GM12864 (cell line): ENCODE measurements at regions not wholly inside any gene's neighbourhood (a gene's known extent, or its start where the extent isn't known, plus 50 kb on each side); places are given as distances from the start of the nearest gene placed in this dataset.

Experiments
- DNase-seq: peaks from one replicate; pipeline ENCODE4 v3.0.0-alpha.2; 2011; ENCODE audit warnings: low read depth
- H3K4me3 ChIP-seq: 2 replicates; pipeline ENCODE4 v1.5.1; 2011; ENCODE audit warnings: mild to moderate bottlenecking, low read depth, low read length, control low read depth
- TF ChIP-seq, protein P1 (sequence below): IDR thresholded peaks from 2 replicates; pipeline ENCODE4 v1.5.1; 2011; ENCODE audit warnings: low read depth, mild to moderate bottlenecking, moderate library complexity, low read length, control low read depth, inconsistent platforms; ENCODE audit errors: missing control alignments

DNA sequence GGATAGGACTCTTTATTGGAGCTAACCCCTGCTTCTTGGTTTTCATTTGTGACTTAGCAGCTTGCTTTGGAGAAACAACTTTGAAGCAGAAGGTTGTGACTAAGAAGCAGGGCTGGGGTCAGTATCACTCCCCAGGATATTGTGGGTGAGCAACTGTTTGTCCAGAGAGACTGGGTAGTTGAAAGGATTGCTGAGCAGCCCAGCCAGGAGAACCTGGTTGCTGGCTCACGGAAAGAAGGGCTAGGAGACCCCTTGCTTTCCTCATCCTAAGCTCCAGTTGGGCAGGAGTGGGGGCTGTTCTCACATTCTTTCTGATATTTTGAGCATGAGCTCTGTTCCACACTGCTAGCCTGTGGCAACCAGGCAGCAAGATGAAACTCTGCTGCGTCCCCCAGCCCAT lies 151.2 kb downstream of the CBLN1 start:
- H3K4me3 ChIP-seq: no peak overlapping the region
- no peak for DNase-seq
- TF ChIP-seq, protein P1, sequence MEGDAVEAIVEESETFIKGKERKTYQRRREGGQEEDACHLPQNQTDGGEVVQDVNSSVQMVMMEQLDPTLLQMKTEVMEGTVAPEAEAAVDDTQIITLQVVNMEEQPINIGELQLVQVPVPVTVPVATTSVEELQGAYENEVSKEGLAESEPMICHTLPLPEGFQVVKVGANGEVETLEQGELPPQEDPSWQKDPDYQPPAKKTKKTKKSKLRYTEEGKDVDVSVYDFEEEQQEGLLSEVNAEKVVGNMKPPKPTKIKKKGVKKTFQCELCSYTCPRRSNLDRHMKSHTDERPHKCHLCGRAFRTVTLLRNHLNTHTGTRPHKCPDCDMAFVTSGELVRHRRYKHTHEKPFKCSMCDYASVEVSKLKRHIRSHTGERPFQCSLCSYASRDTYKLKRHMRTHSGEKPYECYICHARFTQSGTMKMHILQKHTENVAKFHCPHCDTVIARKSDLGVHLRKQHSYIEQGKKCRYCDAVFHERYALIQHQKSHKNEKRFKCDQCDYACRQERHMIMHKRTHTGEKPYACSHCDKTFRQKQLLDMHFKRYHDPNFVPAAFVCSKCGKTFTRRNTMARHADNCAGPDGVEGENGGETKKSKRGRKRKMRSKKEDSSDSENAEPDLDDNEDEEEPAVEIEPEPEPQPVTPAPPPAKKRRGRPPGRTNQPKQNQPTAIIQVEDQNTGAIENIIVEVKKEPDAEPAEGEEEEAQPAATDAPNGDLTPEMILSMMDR: no peak

DNA sequence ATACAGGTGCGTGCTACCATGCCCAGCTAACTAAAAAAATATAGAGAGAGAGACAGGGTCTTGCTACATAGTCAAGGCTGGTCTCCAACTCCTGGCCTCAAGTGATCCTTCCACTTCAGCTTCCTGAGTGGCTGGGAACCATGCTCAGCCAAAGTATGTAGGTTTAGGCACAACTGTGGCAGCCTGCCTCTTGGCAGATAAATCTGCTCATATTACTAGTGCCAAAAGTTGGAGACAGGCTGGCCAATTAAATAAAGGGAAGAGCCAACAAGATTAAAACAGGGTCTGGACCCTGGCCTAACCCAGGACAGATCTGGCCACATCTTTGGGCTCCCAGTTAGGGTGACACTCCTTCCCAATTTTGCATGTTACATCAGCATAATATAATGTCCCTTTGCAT lies 151.7 kb downstream of the CBLN1 start:
- TF ChIP-seq, protein P1: no peak
- no peak overlapping the region for H3K4me3 ChIP-seq

DNA sequence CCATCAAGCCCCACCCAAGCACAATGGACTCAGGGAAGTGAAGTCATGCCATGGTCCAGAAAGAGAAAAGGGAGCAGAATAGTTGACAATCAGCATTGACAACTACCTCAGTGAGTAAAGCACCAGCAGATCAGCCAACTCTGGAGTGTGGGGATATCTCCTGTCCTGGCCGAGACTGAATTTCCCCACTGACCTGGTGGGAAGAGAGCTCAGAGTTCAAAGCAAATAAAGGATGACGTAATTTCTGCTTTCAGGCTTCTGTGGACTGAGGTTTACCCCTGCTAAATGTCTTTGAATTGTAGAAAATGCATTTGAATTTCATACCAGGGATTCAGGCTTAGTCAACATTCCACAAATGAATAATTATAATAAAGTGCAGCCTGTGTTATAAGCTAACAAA lies 152.9 kb downstream of the CBLN1 start:
- DNase-seq: no peak
- H3K4me3 ChIP-seq: no peak overlapping the region
- TF ChIP-seq, protein P1: no peak

More for the DNA sequence above, 151.7 kb downstream of the CBLN1 start:
- no peak for DNase-seq

DNA sequence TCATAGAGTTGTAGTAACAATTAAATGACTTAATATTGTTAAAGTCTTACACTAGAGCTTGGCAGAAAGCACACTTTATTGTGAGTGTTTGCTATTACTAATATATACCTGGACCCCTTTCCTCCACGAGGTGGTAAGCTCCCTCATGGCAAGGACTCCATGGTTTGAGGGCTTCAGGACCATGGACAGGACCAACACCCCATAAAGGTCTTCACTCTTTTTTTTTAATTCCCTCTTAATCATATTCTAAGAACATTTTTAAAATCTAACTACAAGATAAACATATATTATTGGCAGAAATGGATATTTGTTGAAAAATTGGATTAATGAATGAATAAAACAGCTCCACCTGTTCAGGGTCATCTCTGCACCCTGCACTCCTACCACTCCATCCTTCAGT lies 154.5 kb downstream of the CBLN1 start:
- no peak for DNase-seq
- TF ChIP-seq, protein P1: no peak
- H3K4me3 ChIP-seq: no peak overlapping the region

DNA sequence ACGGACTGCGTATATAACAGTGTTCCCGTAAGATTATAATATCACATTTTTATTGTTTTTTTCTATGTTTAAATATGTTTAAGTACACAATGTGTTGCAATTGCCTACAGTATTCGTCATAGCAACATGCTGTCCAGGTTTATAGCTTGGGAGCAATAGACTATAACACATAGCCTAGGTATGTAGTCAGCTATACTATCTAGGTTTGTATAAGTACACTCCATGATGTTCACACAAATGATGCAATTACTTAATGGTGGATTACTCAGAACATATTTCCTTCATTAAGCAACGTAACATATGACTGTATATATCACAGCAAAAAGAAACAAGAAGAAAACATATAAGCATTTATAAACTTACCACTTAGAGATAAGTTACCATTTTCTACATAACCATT lies 160.0 kb downstream of the CBLN1 start:
- H3K4me3 ChIP-seq: no peak overlapping the region
- DNase-seq: no peak
- TF ChIP-seq, protein P1: no peak

DNA sequence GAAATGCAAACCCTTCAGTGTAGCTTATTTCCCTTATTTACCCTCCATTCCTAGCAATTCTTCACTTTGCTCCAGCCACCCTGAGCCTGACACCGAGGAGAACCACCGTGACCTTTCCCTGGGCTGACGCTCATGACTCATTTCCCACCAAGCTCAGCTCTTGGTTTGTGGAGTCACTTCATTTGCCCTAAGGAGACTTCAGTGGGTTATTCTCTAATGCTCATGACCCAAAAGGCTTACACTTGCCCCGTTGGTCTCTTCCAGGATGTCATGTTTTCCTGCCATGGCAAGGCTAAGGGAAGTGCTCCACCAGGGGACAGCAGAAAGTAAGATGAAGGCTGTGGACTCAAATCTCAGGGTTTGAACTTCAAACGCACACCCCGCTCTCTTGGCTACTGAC lies 161.0 kb downstream of the CBLN1 start:
- no peak overlapping the region for H3K4me3 ChIP-seq
- TF ChIP-seq, protein P1: no peak
- no peak for DNase-seq

DNA sequence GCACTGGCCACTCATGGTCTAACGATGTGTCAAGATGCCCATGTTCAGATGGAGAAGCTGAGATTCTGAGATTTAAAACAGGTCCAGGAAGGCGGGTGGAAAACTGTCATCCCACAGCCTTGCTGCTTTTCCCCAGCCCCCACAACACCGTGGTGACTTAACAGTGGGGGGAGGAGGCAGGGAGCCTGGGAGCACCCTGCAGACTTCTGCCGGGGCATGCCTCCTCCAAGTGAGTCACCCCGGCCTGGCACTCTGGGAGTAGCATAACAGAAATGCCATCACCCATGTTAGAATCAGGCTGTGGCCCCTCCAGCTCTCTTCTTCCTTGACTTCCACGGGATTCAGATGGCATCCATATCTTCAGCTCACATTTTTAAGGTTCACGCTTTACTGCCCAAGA lies 164.8 kb downstream of the CBLN1 start:
- no peak overlapping the region for H3K4me3 ChIP-seq
- TF ChIP-seq, protein P1: no peak
- no peak for DNase-seq
